Liver (tissue), 7 donors: ENCODE measurements at regions not wholly inside any gene's neighbourhood (a gene's known extent, or its start where the extent isn't known, plus 50 kb on each side); places are given as distances from the start of the nearest gene placed in this dataset.

ENCODE experiments used
- DNase-seq: peaks from one replicate; pipeline ENCODE4 v3.0.0-alpha.2; 2017; ENCODE audit warnings: low spot score
- H3K27ac ChIP-seq, 2 donors: one replicate each; pipeline ENCODE4 v1.7.0; 2013; ENCODE audit warnings: inconsistent platforms in 2 of 2, low read length in 2 of 2, control low read depth in 1 of 2, low read depth in 1 of 2, mild to moderate bottlenecking in 1 of 2
- H3K27me3 ChIP-seq, 4 donors: one replicate each; pipeline versions ENCODE4 v1.6.1 to v1.7.0; 2013; ENCODE audit warnings: low read length in 3 of 4, inconsistent platforms in 1 of 4, mild to moderate bottlenecking in 1 of 4, moderate library complexity in 1 of 4; ENCODE audit not compliant: control insufficient read depth in 4 of 4, insufficient read depth in 4 of 4
- H3K36me3 ChIP-seq, 4 donors: one replicate each; pipeline versions ENCODE4 v1.6.1 to v1.7.0; 2013; ENCODE audit warnings: low read length in 3 of 4, mild to moderate bottlenecking in 3 of 4, low read depth in 1 of 4, moderate library complexity in 1 of 4; ENCODE audit not compliant: control insufficient read depth in 4 of 4, insufficient read depth in 3 of 4
- H3K4me1 ChIP-seq, 4 donors: one replicate each; pipeline versions ENCODE4 v1.6.1 to v1.7.0; 2013; ENCODE audit warnings: low read length in 3 of 4, mild to moderate bottlenecking in 3 of 4, moderate library complexity in 1 of 4; ENCODE audit not compliant: control insufficient read depth in 4 of 4, insufficient read depth in 4 of 4
- H3K4me3 ChIP-seq, 3 donors: one replicate each; pipeline versions ENCODE4 v1.6.1 to v1.7.0; 2013; ENCODE audit warnings: low read length in 3 of 3, control low read depth in 1 of 3, low read depth in 1 of 3, mild to moderate bottlenecking in 1 of 3
- H3K9ac ChIP-seq, 2 donors: one replicate each; pipeline ENCODE4 v1.7.0; 2013; ENCODE audit warnings: low read length in 2 of 2, mild to moderate bottlenecking in 2 of 2, moderate library complexity in 2 of 2, control low read depth in 1 of 2, low read depth in 1 of 2
- H3K9me3 ChIP-seq, 4 donors: one replicate each; pipeline versions ENCODE4 v1.6.1 to v1.7.0; 2013; ENCODE audit warnings: low read length in 3 of 4; ENCODE audit not compliant: control insufficient read depth in 4 of 4
- ATF3 ChIP-seq: IDR thresholded peaks from 2 replicates; pipeline ENCODE4 v1.6.1; 2016; ENCODE audit warnings: antibody characterized with exemption
- EGR1 ChIP-seq, 2 donors: IDR thresholded peaks; 2 replicates each; pipeline ENCODE4 v1.6.1; 2016 to 2018; ENCODE audit warnings: antibody characterized with exemption in 2 of 2, low read depth in 2 of 2
- FOXA1 ChIP-seq: IDR thresholded peaks from 2 replicates; pipeline ENCODE4 v1.6.1; 2016; ENCODE audit warnings: antibody characterized with exemption
- GABPA ChIP-seq, 2 donors: IDR thresholded peaks in 1 of 2; conservative IDR thresholded peaks in 1 of 2; 2 replicates each; pipeline ENCODE4 v1.6.1; 2016; ENCODE audit warnings: antibody characterized with exemption in 2 of 2, mild to moderate bottlenecking in 1 of 2, moderate library complexity in 1 of 2
- JUND ChIP-seq, 2 donors: IDR thresholded peaks; 2 replicates each; pipeline ENCODE4 v1.6.1; 2016; ENCODE audit warnings: antibody characterized with exemption in 2 of 2
- MAX ChIP-seq: IDR thresholded peaks from 2 replicates; pipeline ENCODE4 v1.6.1; 2016; ENCODE audit warnings: antibody characterized with exemption
- RAD21 ChIP-seq, 2 donors: IDR thresholded peaks; 2 replicates each; pipeline ENCODE4 v1.6.1; 2016; ENCODE audit warnings: antibody characterized with exemption in 2 of 2, mild to moderate bottlenecking in 2 of 2
- REST ChIP-seq: IDR thresholded peaks from 2 replicates; pipeline ENCODE4 v1.6.1; 2016; ENCODE audit warnings: antibody characterized with exemption, mild to moderate bottlenecking
- RXRA ChIP-seq, 2 donors: IDR thresholded peaks; 2 replicates each; pipeline ENCODE4 v1.6.1; 2017 to 2018; ENCODE audit warnings: antibody characterized with exemption in 2 of 2, mild to moderate bottlenecking in 1 of 2
- SP1 ChIP-seq: IDR thresholded peaks from 2 replicates; pipeline ENCODE4 v1.6.1; 2018; ENCODE audit warnings: antibody characterized with exemption, mild to moderate bottlenecking
- TAF1 ChIP-seq: conservative IDR thresholded peaks from 2 replicates; pipeline ENCODE4 v1.6.1; 2016; ENCODE audit warnings: antibody characterized with exemption, mild to moderate bottlenecking
- YY1 ChIP-seq: IDR thresholded peaks from 2 replicates; pipeline ENCODE4 v1.6.1; 2016; ENCODE audit warnings: antibody characterized with exemption, mild to moderate bottlenecking
- ZBTB33 ChIP-seq: IDR thresholded peaks from 2 replicates; pipeline ENCODE4 v1.6.1; 2016; ENCODE audit warnings: antibody characterized with exemption
- WGBS: extraction: QIAGEN DNeasy Blood & Tissue Kit; methylation state at CpG from one replicate; pipeline ENCODE4 v1.1.7; 2013; 5-methylcytosine and 5-hydroxymethylcytosine counted together
- donor health status: healthy.
- donor health status: healthy.
- donor health status: healthy.
- donor health status: healthy.

GRCh38 chr13:77384999-77385398 lies 58.1 kb upstream of the MYCBP2 start:
- TF ChIP-seq MAX: no peak
- TF ChIP-seq TAF1: no peak
- TF ChIP-seq RXRA (IDR thresholded peaks at IDR 0.05): no peak
- no peak for TF ChIP-seq ZBTB33
- no peak for TF ChIP-seq RAD21 (IDR thresholded peaks at IDR 0.05)
- TF ChIP-seq GABPA (IDR thresholded peaks at IDR 0.05 in 1 of 2, conservative IDR thresholded peaks at IDR 0.05 in 1 of 2): no peak
- Histone ChIP-seq H3K9ac (no peak overlapping the region), H3K36me3 (no peaks in the 10 kb centered on the region), H3K27me3 (no peaks in the 10 kb centered on the region), H3K27ac (no peak overlapping the region), H3K4me3 (no peak overlapping the region), H3K9me3 (peaks cover 0 to 2% (median 0%) of the 10 kb centered on the region in 4 donors), H3K4me1 (no peaks in the 10 kb centered on the region)
- no peak for DNase-seq

- 71% methylated on average over 4 of the region's 4 CpGs for WGBS
- TF ChIP-seq EGR1 (IDR thresholded peaks at IDR 0.05; ENCODE audit: low read depth in 2 of 2): no peak
- no peak for TF ChIP-seq FOXA1
- no peak for TF ChIP-seq TAF1
- no peak for TF ChIP-seq REST
- TF ChIP-seq SP1: no peak
- TF ChIP-seq ATF3: no peak
- TF ChIP-seq JUND (IDR thresholded peaks at IDR 0.05): no peak
- no peak for TF ChIP-seq MAX
- no peak for TF ChIP-seq RAD21 (IDR thresholded peaks at IDR 0.05)
- no peak for TF ChIP-seq YY1
- no peak for TF ChIP-seq RXRA (IDR thresholded peaks at IDR 0.05)
Observed at GRCh38 chr13:77383097-77383496, 56.2 kb upstream of the MYCBP2 start.

More at GRCh38 chr13:77383097-77383496, 56.2 kb upstream of the MYCBP2 start:
- no peak for DNase-seq
- Histone ChIP-seq H3K27me3 (no peaks in the 10 kb centered on the region), H3K36me3 (no peaks in the 10 kb centered on the region), H3K27ac (no peak overlapping the region), H3K4me1 (no peaks in the 10 kb centered on the region), H3K9me3 (peaks cover 0 to 2% (median 0%) of the 10 kb centered on the region in 4 donors), H3K9ac (no peak overlapping the region), H3K4me3 (no peak overlapping the region)
